HG03520 (cell line): ENCODE measurements at regions not wholly inside any gene's neighbourhood (a gene's known extent, or its start where the extent isn't known, plus 50 kb on each side); places are given as distances from the start of the nearest gene placed in this dataset.

Experiments used
- ATAC-seq: cut with Tn5 transposase; IDR thresholded peaks from one replicate; pipeline ENCODE4 v1.9.1; 2021; ENCODE audit warnings: mild to moderate bottlenecking, moderate library complexity; ENCODE audit not compliant: unreplicated experiment

DNA sequence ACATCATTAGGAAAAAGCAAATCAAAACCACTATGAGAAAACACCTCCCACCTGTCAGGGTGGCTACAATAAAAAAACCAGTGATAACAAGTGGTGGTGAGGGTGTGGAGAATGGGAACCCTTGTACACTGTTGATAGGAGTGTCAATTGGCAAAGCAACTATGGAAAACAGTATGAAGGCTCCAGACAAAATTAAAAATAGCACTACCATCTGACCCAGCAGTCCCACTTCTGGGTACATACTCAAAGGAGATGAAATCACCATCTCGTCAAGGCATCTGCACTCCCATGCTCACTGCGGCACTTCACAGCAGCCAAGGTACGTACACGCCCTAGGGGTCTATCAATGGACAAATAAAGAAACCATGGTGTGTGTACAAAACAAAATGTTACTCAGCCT, 715.1 kb downstream of the UQCRFS1 start:
- ATAC-seq: no peak

DNA sequence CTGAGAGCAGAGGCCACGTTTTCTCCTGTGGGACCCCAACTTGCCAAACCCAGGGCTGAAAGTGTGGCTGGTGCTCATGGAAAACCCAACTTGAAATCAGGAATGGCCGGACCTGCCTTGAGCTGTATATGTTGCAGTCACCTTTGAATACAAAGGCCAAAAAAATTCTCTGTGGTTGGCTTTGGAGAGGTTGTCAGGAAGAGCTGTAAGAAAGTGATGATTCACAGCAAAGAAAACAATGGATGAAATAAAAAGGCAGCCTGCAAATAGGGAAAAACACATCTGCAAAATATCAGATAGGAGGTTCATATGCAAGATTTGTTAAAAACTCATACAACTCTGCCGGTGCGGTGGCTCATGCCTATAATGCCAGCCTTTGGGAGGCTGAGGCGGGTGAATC, 715.8 kb downstream of the UQCRFS1 start:
- ATAC-seq: no peak

DNA sequence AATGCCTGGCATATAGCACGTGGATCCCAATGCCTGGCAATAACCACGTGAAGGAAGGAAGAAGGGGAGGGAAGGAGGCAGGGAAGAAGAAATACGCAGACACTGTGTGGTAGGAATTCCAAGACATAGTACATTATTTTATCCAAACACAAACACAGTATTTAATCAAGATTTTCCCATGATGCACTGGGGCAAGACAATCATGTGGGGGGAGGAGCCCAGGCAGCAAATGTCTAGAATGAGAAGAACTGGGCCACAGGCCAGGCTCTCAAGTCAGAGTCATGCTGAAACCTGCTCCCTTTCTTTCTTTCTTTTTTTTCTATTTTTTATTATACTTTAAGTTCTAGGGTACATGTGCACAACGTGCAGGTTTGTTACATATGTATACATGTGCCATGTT, 717.9 kb downstream of the UQCRFS1 start:
- no peak for ATAC-seq

- no peak for ATAC-seq
Measured at GRCh38 chr19:28494461-28494860, 718.5 kb downstream of the UQCRFS1 start.

DNA sequence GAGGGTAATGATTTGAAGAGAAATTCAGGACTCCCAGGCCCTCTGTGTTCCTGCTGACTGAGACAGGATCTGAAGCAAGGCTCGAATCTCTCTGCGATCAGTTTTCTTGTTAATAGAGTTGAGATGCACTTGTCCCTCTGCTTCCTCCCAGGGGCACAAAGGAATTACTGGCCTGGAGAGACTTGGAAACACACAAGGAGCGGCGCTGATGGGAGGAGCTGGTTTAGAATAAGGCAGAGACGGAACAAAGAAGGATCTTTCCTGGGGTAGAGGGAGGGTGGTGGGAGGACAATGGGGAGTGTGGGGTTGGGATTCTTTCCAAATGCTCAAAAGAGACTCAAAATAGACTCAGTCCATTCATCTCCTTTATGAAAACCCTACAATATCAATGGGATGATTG, 719.1 kb downstream of the UQCRFS1 start:
- ATAC-seq: no peak

DNA sequence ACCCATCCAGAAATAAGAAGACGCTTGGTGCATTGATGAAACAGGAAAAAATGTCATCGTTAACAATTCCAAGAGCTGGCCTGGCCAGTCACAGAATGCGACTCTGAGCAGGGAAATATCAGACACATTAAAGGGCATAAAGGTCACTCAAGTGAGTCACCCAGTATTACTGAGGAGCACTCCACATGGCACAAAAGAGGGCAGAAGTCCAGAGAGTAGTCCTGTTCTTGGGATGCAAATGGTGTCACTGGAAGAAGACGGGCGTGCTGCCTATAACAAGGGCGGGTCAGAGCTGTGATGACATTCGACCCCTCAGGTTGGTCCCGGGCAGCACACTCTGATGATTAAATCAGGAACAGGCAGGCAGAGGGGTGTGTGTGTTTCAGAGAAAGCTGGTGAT, 720.3 kb downstream of the UQCRFS1 start:
- ATAC-seq: no peak

- no peak for ATAC-seq
Measured at GRCh38 chr19:28492201-28492600, 720.8 kb downstream of the UQCRFS1 start.

GRCh38 chr19:28489776-28490175, 723.2 kb downstream of the UQCRFS1 start:
- ATAC-seq: no peak

GRCh38 chr19:28489126-28489660, 723.8 kb downstream of the UQCRFS1 start:
- no peak for ATAC-seq

- no peak for ATAC-seq
Measured at GRCh38 chr19:28487999-28488398, 725.0 kb downstream of the UQCRFS1 start.

DNA sequence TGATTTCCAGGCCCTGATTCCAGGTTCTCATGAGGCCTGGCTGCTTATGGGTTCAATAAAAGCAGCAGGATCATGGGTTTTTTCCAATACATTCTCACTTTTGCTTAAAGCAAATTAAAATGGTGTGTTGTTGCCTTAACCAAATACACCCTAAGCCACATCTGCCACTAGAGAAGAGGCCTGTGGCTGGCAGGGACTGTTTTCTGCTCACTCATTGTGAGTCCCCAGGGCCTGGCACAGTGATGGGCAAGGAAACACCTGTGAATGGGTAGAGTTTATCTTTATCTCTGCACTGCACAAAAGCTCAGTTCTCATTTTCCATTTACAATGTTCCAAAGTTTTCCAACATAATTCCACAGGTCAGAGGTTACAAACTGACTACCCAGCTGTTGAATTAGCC, 726.0 kb downstream of the UQCRFS1 start:
- ATAC-seq: no peak

GRCh38 chr19:28486473-28486872, 726.5 kb downstream of the UQCRFS1 start:
- no peak for ATAC-seq

DNA sequence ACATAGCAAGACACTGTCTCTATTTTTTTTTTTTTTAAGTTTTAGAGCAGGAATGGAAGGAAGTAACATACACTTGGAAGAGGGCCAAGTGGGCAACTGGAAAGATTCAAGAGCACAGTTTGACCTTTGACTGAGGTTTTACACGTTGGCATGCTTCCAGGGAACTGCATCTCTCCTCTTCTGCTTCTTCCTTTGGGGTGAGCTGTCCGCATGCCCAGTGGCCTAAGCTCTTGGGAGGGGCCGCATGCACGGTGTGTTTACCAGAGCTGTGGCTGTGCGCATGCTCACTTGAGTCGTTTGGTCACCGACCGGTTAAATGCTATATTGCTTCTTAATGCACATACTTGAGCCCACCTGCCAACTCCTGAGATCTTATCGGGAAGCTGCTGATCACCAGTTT, 727.7 kb downstream of the UQCRFS1 start:
- no peak for ATAC-seq

DNA sequence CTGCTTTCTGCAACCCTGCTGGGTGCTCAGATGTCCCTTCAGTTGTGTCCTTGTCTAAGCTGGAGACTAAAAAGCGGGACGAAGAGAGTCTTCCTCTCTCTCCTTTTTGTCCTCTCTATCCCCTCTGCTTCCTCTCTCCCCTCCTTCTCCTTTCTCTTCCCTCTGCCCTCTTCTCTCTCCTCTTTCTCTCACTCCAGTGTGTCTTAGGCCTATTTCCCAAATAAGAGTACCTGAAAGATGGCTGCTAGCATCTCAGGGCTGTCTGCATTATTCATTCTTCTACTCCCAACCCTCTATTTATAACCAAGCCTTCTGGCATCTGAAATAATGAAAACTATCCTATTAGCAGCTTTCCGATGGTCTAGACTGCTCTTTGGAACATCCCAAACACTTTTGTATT, 729.8 kb downstream of the UQCRFS1 start:
- no peak for ATAC-seq

DNA sequence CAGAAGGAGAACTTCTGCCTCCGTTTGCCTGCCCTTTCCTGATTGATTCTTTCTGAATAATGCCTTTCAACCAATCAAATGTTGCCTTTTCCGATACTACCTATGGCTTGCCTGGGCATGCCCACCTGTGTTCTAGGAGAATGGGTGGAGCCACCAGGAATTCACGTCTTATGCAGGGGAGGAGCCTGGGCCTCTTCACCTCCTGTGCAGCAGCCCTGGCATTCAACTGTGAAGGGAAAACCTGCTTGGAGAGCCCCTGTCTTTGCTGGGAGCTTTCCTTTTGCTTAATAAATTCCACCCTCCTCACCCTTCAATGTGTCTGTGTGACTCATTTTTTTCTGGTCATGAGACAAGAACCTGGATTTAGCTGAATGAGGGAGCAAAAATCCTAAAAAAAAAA, 730.7 kb downstream of the UQCRFS1 start:
- ATAC-seq: no peak

GRCh38 chr19:28481674-28482073, 731.3 kb downstream of the UQCRFS1 start:
- ATAC-seq: no peak

DNA sequence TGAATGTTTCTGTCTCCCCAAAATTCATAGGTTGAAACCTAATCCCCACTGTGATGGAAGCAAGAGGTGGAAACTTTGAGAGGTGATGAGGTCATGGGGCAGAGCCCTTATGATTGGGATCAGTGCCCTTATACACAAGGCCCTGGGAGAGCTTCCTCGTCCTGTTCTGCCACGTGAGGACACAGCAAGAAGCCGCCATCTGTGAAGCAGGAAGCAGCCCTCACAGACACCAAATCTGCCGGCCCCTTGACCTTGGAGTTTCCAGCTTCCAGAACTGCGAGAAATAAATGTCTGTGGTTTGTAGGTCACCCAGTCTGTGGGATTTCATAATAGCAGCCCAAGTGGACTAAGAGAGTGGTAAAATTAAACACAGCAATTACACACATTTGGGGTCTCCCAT, 737.4 kb downstream of the UQCRFS1 start:
- ATAC-seq: no peak

- ATAC-seq: no peak
Measured at GRCh38 chr19:28472843-28473242, 740.1 kb downstream of the UQCRFS1 start.

- ATAC-seq: no peak
Measured at GRCh38 chr19:28471731-28472510, 741.0 kb downstream of the UQCRFS1 start.

GRCh38 chr19:28469544-28469943, 743.4 kb downstream of the UQCRFS1 start:
- no peak for ATAC-seq

DNA sequence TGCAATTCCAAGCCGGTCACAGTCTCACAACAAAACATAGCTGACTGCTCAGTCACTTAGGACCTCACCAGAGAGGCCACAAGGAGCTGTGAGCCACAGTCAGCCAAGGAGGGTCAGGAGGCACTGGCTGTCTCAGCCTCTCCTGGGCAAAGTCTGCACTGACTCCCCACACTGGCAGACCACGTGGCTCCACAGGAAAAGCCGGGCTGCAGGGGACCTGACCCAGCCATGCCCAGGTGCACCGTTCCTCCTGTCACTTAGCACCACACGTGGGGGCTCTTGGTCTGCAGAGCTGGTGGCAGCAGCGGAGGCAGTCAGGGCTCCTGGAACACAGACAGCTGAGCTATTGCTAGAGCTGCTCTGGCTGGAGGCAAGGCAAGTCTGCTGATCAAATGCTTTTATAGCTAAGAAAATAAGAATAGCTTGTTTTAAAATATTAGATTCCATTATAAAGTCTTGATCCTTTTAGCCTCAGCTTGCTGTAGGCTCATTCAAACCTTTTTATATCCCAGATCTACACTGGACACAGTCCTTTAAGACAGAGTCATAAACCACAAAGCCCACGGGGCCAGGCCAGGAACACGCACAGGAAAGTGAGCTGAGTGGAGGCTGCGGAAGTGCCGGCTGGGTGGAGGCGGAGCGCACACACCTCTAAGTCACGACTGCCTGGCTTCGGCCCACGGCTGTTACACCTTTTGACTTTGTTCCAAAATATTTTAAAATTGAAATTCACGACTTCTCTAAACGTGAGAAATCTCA, 744.1 kb downstream of the UQCRFS1 start:
- ATAC-seq: no peak
